HepG2 (cell line): ENCODE measurements at regions not wholly inside any gene's neighbourhood (a gene's known extent, or its start where the extent isn't known, plus 50 kb on each side); places are given as distances from the start of the nearest gene placed in this dataset.

Source experiments
- CTCF ChIP-seq: sonication (generic); formaldehyde crosslinking; IDR thresholded peaks from 2 replicates; pipeline ENCODE4 v1.5.0; 2020; ENCODE audit warnings: mild to moderate bottlenecking, missing genetic modification reagents, moderate library complexity
- ETV5 ChIP-seq: IDR thresholded peaks from 2 replicates; pipeline ENCODE4 v1.6.1; 2018; ENCODE audit warnings: missing biosample characterization, missing genetic modification reagents, inconsistent platforms, borderline replicate concordance
- HDAC1 ChIP-seq: sonication (generic); formaldehyde crosslinking; IDR thresholded peaks from 2 replicates; pipeline ENCODE4 v1.5.1; 2020; ENCODE audit warnings: mild to moderate bottlenecking, missing genetic modification reagents
- SIN3A ChIP-seq: IDR thresholded peaks from 2 replicates; pipeline ENCODE4 v1.6.1; 2011; ENCODE audit warnings: low read depth, mild to moderate bottlenecking, control low read depth, low read length, borderline replicate concordance
- SP1 ChIP-seq, 2 experiments: fragments of 450-650 bp in 1 of 2; sonication (generic) in 1 of 2; formaldehyde crosslinking in 1 of 2; IDR thresholded peaks; 2 replicates each; pipeline versions ENCODE4 v1.4.0 to v1.6.1; 2016 to 2020; ENCODE audit warnings: missing genetic modification reagents in 1 of 2
- U2AF2 ChIP-seq: fragments of 200-400 bp; formaldehyde crosslinking; IDR thresholded peaks from 2 replicates; pipeline ENCODE4 v1.6.1; 2017; ENCODE audit warnings: low read depth, mild to moderate bottlenecking, low read length
- ZNF878 ChIP-seq: sonication (generic); formaldehyde crosslinking; IDR thresholded peaks from 2 replicates; pipeline ENCODE4 v1.8.1; 2023; ENCODE audit warnings: mild to moderate bottlenecking, missing genetic modification reagents, moderate library complexity
- TF ChIP-seq, protein P1 (sequence below): IDR thresholded peaks from 2 replicates; pipeline ENCODE4 v1.6.1; 2012; ENCODE audit warnings: inconsistent platforms
- TF ChIP-seq, protein P2 (sequence below): sonication (generic); formaldehyde crosslinking; IDR thresholded peaks from 2 replicates; pipeline ENCODE4 v1.4.0; 2020; ENCODE audit warnings: missing genetic modification reagents, mild to moderate bottlenecking, borderline replicate concordance

DNA sequence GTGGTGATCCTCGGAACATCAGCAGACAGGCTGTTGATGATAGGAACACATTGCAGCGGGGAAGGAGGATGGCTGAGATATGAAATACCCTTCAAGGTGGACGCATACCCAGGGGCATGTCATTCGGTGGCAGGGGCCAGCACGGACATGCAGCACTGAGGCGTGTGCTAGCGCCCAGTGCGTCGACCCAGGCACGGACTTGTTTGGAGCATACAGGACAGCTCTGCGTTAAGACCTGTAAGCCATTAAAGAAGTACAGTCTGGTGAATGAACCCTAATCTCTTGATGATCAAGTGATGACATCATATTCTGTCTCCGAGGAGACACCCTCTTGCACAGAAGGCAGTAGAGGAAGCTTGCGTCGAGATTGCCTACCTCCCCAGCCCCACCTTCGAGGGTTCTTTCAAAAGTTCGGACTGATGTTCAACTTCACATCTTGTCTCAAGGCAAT lies 63.6 kb upstream of the KIF26B start:
- TF ChIP-seq U2AF2: no peak
- no peak for TF ChIP-seq ETV5 (CRISPR knock-in tag)
- TF ChIP-seq, protein P1, sequence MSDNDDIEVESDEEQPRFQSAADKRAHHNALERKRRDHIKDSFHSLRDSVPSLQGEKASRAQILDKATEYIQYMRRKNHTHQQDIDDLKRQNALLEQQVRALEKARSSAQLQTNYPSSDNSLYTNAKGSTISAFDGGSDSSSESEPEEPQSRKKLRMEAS: no peak
- TF ChIP-seq SIN3A: no peak
- TF ChIP-seq HDAC1 (CRISPR knock-in tag): no peak
- TF ChIP-seq ZNF878 (CRISPR knock-in tag): no peak
- TF ChIP-seq, protein P2, sequence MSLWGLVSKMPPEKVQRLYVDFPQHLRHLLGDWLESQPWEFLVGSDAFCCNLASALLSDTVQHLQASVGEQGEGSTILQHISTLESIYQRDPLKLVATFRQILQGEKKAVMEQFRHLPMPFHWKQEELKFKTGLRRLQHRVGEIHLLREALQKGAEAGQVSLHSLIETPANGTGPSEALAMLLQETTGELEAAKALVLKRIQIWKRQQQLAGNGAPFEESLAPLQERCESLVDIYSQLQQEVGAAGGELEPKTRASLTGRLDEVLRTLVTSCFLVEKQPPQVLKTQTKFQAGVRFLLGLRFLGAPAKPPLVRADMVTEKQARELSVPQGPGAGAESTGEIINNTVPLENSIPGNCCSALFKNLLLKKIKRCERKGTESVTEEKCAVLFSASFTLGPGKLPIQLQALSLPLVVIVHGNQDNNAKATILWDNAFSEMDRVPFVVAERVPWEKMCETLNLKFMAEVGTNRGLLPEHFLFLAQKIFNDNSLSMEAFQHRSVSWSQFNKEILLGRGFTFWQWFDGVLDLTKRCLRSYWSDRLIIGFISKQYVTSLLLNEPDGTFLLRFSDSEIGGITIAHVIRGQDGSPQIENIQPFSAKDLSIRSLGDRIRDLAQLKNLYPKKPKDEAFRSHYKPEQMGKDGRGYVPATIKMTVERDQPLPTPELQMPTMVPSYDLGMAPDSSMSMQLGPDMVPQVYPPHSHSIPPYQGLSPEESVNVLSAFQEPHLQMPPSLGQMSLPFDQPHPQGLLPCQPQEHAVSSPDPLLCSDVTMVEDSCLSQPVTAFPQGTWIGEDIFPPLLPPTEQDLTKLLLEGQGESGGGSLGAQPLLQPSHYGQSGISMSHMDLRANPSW (CRISPR knock-in tag): no peak
- no peak for TF ChIP-seq SP1 (IDR thresholded peaks at IDR 0.05)
- no peak for TF ChIP-seq SP1 (CRISPR knock-in tag; IDR thresholded peaks at IDR 0.05)
- no peak for TF ChIP-seq CTCF (CRISPR knock-in tag)
